NCI-H510A treated with DMSO at 0.1 percent for 48 hours (cell line): ENCODE measurements at regions not wholly inside any gene's neighbourhood (a gene's known extent, or its start where the extent isn't known, plus 50 kb on each side); places are given as distances from the start of the nearest gene placed in this dataset.

ENCODE experiments used
- DNase-seq: peaks from one replicate; lab custom pipeline; 2025; lab: John Stamatoyannopoulos, UW

DNA sequence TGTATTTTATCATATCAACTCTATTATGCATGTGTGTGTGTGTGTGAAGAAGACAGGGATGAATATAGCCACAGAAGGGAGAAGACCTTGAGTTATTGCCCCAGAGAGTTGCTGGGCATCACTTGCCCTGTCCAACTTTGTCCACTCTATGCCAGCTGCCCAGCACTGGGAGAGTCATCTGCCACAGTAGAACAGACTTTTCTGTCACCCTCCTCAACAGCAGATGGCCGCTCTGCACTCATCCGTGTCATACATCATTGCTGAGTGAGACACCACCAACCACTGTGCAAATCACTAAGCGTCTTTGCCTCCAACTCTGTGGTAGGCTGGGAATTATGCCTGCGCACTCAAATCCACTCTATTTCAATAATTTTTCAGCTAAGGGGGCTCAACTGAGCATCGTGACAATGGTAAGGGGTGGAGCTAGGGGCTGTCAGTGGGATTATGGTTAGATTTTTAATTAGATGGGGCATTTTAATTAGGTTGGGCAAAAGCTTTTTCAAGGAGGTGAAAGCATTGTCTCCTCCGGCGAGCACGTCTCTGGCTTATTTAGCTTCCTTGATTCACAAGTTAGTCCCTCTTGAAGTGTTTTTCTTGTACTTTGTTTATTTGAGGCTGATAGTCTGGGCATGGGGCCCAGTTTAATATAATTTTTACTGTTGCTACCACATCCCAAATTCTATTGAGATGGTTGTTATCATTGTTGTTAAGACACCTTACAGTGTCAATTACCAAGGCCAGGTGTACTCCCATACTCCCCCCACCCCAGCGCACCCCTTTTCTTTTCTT lies 100.1 kb upstream of the KLF3 start:
- peak; percentile 56 for DNase-seq

DNA sequence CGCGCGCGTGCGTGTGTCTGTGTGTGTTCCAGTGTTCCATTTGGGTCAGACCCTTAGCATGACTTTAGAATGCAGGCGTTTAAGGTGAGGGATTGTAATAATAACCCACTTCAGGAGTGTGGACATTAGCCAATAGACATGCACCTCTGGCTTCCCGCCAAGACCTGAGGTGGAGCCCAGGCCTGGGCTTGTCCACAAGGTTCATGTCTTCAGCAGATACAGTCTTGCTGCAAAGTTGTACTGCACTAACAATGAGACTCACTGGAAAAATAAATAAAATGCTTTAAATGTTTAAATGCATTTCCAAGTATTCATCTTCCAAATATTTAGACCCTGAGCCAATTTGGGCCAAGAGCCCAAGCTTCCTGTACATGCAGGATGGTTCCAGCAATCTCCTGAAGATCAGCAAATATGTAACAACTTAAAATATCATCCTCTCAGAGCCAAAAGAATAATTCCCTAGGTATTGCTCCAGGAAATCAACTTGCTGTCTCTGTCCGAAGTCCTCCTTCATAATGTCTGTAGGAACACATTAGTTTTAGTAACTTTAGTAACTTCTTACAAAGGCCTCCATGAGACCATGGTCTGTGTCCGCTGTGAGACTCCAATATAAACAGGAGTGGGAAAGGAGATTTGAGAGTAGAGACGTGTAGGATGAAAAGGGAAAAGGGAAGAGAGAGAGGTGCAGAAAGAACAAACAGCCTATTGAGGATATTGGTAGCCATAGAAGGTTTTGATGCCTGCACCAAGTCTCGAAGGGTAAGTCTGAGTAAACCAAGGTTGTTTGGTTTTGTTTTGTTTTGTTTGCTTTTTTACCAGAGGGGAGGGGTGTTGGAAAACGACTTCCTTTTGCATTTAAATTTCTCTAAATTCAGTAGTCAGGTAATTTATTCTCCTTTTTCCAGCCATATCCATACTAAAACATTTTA lies 98.5 kb upstream of the KLF3 start:
- peak; percentile 53 for DNase-seq

DNA sequence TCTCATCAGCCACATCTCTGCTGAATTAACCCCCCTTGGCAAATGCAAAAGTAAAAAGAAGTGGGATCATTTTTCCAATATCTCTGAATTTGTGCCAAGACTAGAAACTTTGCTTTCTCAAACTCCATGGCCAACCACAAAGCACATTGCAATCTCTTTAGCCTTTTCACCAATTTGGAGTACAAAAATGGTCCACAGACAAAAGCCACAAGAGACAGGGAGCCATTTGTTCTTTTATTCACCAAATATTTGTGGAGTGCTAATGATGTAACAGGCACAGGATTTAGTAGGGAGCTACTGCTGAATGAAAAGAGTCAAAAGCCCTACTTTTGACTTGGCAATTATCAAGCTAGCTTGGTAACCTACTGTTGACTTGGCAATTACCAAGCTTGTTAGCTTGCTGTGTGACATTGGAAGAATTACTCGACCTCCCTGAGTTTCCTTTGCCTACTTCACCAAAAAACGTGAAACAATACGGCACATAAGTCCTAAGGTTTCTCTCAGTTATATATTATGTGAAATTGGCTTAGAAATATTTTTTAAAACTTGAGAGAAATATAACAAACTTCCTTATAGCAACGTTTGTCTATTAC lies 97.1 kb upstream of the KLF3 start:
- no peak for DNase-seq

DNA sequence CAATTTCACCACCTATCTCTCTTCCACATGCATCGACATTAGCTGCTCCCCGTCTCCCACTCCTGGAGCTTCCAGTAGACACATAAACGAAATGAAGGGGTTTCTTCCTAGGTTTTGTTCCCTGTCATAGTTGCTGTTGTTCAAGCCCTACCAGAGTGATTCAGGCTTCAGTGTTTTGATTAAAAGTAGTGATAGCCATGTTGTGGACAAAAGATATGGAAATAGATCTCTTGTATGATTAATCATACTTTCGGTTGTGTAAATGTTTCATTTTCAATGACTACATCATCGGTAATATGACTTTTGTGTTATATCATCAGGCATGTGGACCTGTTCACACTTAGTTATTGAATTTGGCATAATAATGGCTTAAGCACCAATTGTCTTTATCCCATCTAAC lies 96.5 kb upstream of the KLF3 start:
- no peak for DNase-seq

DNA sequence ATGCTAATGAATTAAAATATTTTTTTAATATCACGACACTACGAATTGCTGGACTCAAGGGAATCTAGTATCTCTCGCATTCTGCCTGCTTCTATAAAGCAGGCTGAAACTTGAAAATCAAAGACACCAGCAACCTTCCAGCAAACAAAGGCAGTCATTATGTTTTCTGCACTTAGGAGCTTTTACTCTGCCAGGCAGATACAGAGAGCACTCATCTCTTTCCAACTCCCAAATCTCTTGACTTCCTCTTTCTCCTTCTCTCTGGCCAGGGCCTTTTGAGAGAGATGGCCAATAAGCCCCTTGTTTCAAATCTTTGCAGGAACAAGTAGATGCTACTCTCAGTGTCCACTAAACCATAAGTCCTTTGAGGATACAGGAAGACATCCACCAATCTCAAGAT lies 95.2 kb upstream of the KLF3 start:
- DNase-seq = no peak

DNA sequence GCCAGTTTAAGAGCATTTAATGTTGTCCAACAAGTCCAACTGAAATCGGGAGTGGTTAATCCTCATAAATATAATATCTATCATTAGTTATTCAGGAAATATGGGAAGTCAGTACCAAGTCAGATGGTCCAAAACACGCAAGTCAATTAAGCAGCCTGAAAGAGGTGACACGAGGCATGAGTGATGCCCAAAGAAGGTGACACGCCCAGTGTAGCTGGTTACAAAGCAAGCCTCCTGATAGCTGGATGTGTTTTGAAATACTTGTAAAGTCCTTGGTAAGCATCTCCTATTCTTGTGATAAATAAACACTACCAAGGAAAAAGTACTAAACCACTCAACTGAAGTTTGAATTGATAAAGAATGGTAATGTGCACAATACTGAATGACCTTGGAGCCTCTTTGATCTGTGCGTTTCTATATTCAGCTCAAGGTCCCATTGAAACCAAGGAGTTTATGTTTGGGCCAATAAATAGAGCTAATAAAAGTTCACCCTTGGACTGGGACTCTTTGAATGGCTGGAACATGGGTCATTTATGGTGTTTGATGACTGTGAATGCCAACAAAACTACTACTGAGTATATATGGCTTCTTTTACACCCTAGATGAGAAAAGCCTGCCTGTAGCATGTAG lies 93.2 kb upstream of the KLF3 start:
- DNase-seq = no peak

DNA sequence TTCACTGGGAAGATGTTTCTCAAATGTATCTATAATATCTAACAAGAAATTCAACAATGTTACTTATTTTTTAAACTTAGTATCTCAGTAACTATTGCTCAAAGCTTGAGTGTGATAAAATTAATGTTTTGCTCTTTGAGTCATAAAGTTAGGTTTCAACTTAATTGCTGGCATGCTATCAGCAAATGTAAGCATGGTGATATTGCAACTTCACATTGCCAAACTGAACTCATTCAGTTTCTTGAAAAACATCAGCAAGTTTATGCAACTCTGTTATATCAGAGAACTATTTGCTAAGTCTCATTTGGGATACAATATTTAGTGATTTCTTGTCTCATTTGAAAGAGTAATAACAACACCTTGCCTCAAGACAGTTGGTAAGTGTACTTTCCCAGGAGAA lies 91.2 kb upstream of the KLF3 start:
- DNase-seq = no peak

DNA sequence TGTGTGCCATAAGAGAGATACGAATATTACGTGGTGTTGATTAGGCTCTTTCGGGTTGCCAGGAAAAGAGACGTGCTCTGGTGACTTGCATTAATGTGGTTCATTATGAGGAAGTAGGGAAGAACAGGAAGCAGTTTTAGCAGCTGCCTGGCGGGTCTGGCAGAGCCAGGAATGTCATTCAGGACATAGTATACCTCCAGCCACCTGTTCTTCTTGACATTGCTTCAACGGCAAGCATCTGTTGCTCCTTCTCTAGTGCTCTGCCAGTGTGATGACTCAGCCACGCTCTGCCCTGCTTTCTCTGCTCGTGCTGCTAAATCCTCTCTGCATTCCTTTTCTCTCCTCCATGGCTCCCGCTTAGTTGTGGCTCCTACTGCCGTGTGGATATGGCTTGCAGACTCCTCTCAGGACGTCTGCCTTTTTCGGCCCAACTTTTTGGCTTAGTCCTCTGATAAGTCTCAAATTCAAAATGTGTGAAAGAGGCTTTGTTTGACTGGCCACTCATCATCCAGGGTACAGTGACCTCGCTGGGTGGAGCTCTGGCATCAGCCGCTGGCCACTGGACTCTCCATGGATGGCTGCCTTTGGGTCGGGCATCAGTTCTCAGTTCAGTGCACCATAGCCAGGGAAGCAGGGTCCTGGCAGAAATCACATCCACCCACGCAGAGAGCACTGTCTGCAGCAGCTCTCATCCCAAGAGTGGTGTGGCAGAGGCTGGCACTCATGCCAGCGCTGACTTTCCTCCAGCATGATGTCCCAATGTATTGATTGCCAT lies 89.3 kb upstream of the KLF3 start:
- DNase-seq = peak; percentile 34

DNA sequence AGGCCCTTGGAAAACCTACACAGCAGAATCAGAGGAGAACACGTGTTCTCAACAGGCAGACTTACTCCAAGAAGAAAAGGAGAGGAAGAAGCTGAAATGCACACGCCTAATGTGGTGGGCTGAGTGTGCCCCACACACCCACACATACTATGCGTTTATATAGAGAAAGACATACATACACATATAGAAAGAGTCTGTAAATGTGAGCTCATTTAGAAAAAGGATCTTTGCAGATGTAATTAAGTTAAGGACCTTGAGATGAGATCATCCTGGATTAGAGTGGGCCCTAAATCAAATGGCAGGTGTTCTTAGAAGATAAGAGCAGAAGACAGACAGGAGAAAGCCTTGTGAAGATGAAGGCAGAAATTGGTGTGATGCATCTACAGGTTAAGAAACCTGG lies 87.2 kb upstream of the KLF3 start:
- DNase-seq = no peak

DNA sequence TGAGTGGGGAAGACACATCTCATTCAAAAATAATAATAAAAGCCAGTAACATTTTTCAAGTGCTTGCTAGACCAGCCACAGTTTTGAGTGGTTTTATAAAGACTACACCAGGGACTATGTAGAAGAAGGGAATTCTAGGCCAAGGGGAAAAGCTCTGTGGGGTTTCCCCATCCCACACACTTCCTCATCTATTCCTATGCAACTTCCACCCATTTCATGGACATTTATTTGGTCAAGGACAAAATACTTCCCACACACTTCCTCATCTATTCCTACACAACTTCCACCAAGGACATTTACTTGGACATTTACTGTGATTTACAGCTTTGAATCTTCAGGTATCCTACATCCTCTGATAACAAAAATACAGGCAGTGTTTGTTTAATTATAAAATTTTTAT lies 86.5 kb upstream of the KLF3 start:
- no peak for DNase-seq

DNA sequence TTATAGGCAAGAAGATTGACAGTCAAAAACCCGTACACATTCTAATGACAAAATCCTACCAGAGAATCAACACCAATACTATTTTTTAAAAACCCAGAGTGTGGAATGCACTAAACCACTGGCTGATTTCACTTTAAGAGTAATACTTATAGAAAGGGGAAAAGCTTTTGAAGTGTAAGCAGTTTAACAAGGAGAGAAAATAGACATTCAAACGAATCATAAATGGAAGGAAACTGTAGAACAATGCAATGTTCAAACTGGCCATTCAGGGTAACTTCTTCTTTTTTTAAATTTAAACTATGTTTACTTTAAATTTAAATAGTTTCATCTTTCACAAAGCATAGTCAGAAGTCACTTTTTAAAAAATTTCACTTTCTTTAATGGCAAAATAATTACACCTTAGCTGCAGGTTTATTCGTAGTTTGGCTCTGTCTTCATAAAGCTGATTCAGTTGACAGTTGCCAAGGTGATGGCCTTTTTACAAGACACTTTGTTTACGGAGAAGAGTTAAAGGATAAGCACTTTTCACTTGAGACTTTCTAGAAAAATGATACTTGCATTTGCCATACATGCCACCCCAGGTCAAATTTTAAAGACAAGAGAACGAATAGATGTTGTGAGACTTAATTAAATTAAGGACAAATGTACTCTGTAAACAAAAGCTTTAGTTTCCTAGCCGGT lies 82.4 kb upstream of the KLF3 start:
- no peak for DNase-seq

DNA sequence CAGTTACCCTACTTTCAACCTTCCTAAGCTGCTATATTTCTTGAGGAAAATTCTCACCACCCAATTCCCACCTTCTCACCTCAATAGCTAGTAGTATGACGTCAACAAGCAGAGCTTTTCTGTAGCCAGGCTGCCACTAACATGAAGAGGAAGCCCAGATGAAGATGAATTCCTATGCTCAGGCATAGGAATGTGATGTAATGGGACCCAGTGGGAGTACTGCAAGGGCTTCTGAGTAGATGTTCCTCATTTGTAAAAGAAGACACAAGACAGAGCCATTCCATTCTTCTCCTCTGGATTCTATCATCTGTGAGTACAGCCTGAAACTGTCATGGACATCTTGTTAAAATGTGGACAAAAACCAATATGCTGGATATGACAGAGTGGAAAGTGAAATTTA lies 81.6 kb upstream of the KLF3 start:
- no peak for DNase-seq

DNA sequence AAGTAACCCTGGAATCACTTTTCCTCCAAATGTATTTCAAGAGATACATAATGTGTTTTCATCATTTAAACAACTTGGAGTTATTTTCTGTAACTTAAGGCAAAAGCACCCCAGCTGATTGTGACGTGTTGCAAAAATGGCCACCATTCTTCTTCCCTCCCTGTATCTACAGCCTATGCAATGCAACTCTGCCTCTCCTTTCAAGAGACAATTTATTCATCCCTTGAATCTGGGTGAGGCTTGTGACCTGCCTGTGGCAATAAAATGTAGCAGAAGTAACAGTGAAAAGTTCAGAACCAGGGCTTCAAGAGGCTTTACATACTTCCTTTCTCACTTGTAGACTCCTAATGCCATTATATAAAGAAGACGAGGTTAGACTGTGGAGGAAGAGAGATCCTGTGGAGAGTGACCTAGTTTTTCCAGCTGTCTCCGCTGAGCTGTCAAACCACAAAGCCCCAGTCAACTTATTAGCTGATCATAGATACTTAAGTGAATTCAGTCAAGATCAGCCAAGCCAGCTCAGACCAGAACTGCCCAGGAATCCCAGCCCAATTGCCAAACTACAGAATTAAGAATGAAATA lies 81.0 kb upstream of the KLF3 start:
- DNase-seq = peak; percentile 13

DNA sequence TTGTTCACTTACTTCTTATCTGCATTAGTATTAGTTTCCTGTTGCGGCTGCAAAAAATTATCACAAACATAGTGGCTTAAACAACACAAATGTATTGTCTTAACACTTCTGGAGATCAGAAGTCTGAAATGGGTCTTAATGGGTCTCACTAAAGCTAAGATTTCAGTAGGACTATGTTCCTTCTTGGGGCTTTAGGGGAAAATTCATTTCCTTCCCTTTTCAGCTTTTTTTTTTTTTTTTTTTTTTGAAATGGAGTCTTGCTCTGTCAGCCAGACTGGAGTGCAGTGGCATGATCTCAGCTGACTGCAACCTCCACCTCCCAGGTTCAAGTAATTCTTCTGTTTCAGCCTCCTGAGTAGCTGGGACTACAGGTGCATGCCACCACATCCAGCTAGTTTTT lies 78.1 kb upstream of the KLF3 start:
- DNase-seq = no peak

DNA sequence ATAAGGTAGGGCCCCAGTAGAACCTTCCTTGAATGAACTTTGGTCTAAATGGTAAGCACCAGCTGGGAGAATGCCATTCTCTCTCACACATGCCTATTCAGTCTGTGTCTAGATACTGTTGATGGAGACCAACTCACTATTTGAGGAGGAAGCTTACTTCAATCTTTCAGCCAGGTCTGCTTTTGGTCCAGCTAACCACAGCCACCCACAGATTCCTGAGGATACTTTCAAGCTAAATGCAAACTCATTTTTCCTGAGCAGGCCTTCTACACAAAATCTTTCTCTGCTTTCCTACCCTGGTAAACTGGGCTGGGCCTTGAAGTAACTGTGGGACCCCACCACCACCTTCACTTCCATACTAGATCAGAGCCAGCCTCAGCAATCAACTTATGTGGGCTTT lies 76.9 kb upstream of the KLF3 start:
- no peak for DNase-seq

DNA sequence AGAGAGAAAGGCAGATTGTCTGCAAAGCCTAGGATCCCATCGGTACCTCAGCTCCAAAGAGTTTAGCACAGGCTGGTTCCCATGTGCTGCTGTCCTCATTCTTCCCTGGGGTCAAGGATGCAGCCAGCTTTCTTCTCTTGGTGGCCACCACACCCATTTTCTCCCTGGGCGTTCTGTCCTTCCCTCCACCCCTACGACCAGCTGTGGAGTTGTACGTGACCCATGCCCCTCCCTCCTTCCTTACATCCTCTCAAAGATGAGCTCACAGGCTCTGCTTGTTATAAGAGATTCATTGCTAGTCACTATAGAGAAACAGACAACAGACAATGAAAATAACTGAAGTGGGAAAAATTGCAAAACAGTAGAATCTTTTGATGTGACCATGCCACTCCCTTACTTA lies 74.0 kb upstream of the KLF3 start:
- no peak for DNase-seq

DNA sequence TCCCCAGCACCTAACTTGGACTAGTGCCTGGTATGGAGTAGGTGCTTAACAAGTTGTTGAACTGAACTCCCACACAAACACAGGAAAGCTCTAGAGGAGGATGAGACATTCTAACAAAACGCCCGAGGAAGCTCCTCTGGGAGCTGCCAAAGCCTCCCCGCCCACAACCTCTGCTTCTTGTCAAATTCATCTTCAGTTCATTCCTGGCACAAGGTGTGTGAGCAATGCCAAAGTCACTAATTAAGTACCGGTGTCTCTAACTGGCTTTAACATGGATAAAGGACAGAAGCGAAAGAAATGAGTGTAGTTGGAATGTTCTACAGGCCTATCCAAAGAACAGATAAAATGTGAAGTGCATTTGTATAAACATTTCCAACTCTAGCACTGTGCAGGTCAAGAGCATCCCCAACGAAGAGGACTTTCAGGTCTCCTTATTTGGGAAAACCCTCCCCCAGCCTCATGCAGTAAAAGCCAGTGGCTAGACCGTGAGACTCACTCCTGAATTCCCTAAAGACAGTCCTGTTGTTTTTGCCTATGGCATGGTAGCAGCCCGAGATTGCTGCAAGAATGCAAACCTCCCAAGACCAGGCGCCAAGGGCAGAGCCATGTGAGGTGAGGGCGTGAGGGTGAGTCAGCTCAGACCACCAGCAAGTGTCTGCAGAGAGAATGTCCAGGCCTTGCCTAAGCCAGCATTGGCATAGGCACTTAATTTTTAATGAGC lies 72.2 kb upstream of the KLF3 start:
- DNase-seq = no peak

DNA sequence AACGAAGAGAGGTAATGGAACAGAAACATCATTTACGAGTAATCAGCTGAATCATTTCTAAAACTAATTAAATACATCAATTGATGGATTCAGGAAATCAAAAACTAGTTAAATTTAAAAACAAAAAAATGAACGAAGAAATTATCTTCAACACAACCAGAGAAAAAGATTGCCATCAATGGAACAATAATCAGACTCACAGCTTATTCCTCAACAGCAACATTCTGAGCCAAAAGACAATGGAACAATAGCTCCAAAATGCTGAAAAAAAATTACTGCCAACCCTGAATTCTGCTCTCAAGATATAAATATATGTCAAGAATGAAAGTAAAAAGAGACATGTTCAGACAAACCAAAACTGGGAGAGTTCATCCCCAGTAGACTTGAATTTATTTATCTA lies 65.5 kb upstream of the KLF3 start:
- no peak for DNase-seq

DNA sequence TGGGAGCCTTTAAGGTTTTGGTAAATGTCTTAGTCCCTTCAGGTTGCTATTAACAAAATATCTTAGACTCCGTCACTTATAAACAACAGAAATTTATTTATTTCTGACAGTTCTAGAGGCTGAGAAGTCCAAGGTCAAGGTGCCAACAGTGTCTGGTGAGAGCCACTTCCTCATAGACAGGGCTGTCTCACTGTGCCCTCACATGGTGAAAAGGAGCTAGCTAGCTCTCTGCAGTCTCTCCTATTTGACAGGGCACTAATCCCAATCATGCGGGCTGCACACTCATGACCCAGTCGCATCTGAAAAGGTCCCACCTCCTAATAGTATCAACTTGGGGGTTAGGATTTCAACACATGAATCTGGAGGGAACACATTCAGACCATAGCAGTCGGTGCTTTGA lies 63.4 kb upstream of the KLF3 start:
- DNase-seq = no peak
